ENCODE measurements at regions not wholly inside any gene's neighbourhood (a gene's known extent, or its start where the extent isn't known, plus 50 kb on each side); places are given as distances from the start of the nearest gene placed in this dataset.

DNA sequence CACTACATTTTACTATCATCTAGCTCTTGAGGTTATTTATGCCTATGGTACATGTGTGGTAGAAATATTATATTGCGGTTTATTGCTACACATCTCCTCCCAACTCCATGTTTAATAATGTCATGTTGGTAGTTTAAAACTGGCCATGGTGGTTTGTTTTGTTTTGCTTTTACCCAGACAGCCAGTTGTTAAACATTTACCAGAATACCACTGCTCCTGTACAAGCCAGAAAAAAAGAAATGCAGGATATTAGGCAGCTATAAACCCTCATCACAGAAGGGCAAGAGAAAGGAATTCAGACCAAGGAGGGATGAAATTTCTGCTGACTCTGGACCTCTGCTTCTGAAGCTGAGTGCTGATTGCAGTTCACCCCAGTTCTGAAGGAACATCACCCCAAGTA lies 451.8 kb upstream of the IL12A start (continued):
- no peak for TF ChIP-seq CTCF (conservative IDR thresholded peaks at IDR 0.05; ENCODE audit: low read depth in 2 of 2)

GRCh38 chr3:159538507-159538906 lies 450.1 kb upstream of the IL12A start:
- no peak for DNase-seq (ENCODE audit: low spot score)
- no peaks in the 10 kb centered on the region for H3K27me3 ChIP-seq (ENCODE audit: insufficient read depth)

DNA sequence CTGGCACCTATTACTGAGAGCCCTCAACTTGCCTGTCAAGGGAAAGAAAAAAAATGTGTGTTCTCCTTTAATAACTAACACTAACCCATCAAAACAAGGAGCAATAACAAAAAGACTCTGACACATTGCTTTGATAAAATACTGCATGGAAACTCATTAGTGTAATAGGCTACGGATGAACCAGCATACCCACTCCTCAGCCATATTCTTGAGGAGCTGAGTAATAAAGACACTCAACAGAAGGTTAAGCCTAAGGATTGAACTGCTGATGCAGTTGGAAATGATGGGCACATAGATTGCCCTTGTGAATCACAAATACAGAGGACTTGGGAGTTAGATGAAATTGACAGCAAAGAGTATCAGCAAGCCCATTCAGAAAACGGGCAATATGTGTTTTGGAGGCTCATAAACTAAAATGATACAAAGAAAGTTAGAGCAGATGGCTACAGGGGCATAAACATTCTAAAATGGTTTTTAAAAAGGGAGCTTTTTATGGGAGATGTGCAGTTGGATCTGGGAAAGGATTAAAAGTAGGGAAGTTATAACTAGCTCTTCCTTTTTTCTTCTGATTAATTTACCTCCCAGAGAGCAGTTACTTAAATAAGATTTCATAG lies 447.6 kb upstream of the IL12A start:
- H3K4me1 Mint-ChIP-seq = no peaks in the 10 kb centered on the region
- Histone ChIP-seq H3K4me1 (ENCODE audit: insufficient read depth) (no peaks in the 10 kb centered on the region), H3K27me3 (ENCODE audit: insufficient read depth) (no peaks in the 10 kb centered on the region), H3K4me2 (no peak overlapping the region), H3K9me2 (ENCODE audit: insufficient read depth) (no peaks in the 10 kb centered on the region), H3K4me3 (no peak overlapping the region), H3K27ac (ENCODE audit: low read depth) (no peak overlapping the region), H4K20me1 (replicated peaks; ENCODE audit: insufficient read depth) (no peaks in the 10 kb centered on the region), H3K79me2 (replicated peaks; ENCODE audit: insufficient read depth) (no peaks in the 10 kb centered on the region), H3K36me3 (ENCODE audit: insufficient read depth) (no peaks in the 10 kb centered on the region), H2AFZ (no peak overlapping the region), H3F3A (replicated peaks; ENCODE audit: low read depth) (no peaks in the 10 kb centered on the region)
- H3K9me3 Mint-ChIP-seq = no peaks in the 10 kb centered on the region; the same call in 2 of the 3 replicates
- H3K27ac Mint-ChIP-seq = no peak overlapping the region
- DNase-seq (ENCODE audit: low spot score) (no peak), ATAC-seq (no peak)
- no peaks in the 10 kb centered on the region for H3K27me3 Mint-ChIP-seq (ENCODE audit: insufficient read depth, low read depth, poor library complexity)
- no peaks in the 10 kb centered on the region for H3K36me3 Mint-ChIP-seq (ENCODE audit: low read depth)
- no peak overlapping the region for H3K4me3 Mint-ChIP-seq
- TF ChIP-seq ETS1 (IDR thresholded peaks at IDR 0.05) (no peak), CTCF (conservative IDR thresholded peaks at IDR 0.05; ENCODE audit: low read depth in 2 of 2) (no peak), ZNF114 (CRISPR knock-in tag; IDR thresholded peaks at IDR 0.05) (no peak)
- TF ChIP-seq, protein P1, sequence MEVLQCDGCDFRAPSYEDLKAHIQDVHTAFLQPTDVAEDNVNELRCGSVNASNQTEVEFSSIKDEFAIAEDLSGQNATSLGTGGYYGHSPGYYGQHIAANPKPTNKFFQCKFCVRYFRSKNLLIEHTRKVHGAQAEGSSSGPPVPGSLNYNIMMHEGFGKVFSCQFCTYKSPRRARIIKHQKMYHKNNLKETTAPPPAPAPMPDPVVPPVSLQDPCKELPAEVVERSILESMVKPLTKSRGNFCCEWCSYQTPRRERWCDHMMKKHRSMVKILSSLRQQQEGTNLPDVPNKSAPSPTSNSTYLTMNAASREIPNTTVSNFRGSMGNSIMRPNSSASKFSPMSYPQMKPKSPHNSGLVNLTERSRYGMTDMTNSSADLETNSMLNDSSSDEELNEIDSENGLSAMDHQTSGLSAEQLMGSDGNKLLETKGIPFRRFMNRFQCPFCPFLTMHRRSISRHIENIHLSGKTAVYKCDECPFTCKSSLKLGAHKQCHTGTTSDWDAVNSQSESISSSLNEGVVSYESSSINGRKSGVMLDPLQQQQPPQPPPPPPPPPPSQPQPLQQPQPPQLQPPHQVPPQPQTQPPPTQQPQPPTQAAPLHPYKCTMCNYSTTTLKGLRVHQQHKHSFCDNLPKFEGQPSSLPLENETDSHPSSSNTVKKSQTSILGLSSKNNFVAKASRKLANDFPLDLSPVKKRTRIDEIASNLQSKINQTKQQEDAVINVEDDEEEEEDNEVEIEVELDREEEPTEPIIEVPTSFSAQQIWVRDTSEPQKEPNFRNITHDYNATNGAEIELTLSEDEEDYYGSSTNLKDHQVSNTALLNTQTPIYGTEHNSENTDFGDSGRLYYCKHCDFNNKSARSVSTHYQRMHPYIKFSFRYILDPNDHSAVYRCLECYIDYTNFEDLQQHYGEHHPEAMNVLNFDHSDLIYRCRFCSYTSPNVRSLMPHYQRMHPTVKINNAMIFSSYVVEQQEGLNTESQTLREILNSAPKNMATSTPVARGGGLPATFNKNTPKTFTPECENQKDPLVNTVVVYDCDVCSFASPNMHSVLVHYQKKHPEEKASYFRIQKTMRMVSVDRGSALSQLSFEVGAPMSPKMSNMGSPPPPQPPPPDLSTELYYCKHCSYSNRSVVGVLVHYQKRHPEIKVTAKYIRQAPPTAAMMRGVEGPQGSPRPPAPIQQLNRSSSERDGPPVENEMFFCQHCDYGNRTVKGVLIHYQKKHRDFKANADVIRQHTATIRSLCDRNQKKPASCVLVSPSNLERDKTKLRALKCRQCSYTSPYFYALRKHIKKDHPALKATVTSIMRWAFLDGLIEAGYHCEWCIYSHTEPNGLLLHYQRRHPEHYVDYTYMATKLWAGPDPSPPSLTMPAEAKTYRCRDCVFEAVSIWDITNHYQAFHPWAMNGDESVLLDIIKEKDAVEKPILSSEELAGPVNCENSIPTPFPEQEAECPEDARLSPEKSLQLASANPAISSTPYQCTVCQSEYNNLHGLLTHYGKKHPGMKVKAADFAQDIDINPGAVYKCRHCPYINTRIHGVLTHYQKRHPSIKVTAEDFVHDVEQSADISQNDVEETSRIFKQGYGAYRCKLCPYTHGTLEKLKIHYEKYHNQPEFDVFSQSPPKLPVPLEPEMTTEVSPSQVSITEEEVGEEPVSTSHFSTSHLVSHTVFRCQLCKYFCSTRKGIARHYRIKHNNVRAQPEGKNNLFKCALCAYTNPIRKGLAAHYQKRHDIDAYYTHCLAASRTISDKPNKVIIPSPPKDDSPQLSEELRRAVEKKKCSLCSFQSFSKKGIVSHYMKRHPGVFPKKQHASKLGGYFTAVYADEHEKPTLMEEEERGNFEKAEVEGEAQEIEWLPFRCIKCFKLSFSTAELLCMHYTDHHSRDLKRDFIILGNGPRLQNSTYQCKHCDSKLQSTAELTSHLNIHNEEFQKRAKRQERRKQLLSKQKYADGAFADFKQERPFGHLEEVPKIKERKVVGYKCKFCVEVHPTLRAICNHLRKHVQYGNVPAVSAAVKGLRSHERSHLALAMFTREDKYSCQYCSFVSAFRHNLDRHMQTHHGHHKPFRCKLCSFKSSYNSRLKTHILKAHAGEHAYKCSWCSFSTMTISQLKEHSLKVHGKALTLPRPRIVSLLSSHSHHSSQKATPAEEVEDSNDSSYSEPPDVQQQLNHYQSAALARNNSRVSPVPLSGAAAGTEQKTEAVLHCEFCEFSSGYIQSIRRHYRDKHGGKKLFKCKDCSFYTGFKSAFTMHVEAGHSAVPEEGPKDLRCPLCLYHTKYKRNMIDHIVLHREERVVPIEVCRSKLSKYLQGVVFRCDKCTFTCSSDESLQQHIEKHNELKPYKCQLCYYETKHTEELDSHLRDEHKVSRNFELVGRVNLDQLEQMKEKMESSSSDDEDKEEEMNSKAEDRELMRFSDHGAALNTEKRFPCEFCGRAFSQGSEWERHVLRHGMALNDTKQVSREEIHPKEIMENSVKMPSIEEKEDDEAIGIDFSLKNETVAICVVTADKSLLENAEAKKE (CRISPR knock-in tag; IDR thresholded peaks at IDR 0.05) = no peak

More at GRCh38 chr3:159538507-159538906, 450.1 kb upstream of the IL12A start:
- Histone ChIP-seq H3F3A (replicated peaks; ENCODE audit: low read depth) (no peaks in the 10 kb centered on the region), H4K20me1 (replicated peaks; ENCODE audit: insufficient read depth) (no peaks in the 10 kb centered on the region), H2AFZ (no peak overlapping the region), H3K4me1 (ENCODE audit: insufficient read depth) (no peaks in the 10 kb centered on the region), H3K27ac (ENCODE audit: low read depth) (no peak overlapping the region), H3K9me2 (ENCODE audit: insufficient read depth) (no peaks in the 10 kb centered on the region; the same call in 1 of the 2 replicates), H3K4me2 (no peak overlapping the region), H3K79me2 (replicated peaks; ENCODE audit: insufficient read depth) (no peaks in the 10 kb centered on the region), H3K4me3 (no peak overlapping the region), H3K36me3 (ENCODE audit: insufficient read depth) (no peaks in the 10 kb centered on the region)
- ATAC-seq = no peak
- H3K4me3 Mint-ChIP-seq = no peak overlapping the region
- no peaks in the 10 kb centered on the region for H3K4me1 Mint-ChIP-seq
- no peaks in the 10 kb centered on the region for H3K9me3 Mint-ChIP-seq
- no peak overlapping the region for H3K27ac Mint-ChIP-seq
- no peak for TF ChIP-seq ZNF114 (CRISPR knock-in tag; IDR thresholded peaks at IDR 0.05)
- no peaks in the 10 kb centered on the region for H3K36me3 Mint-ChIP-seq (ENCODE audit: low read depth)
- no peaks in the 10 kb centered on the region for H3K27me3 Mint-ChIP-seq (ENCODE audit: insufficient read depth, low read depth, poor library complexity)
